Heart right ventricle (tissue), 16 donors: ENCODE measurements at regions not wholly inside any gene's neighbourhood (a gene's known extent, or its start where the extent isn't known, plus 50 kb on each side); places are given as distances from the start of the nearest gene placed in this dataset.

Source experiments
- ATAC-seq, 8 donors: fragments of 200-7000 bp; cut with Tn5 transposase; one replicate each; pipeline ENCODE4 v1.9.1; 2020; ENCODE audit warnings: mild to moderate bottlenecking in 8 of 8, moderate library complexity in 8 of 8, moderate number of reproducible peaks in 1 of 8
- DNase-seq, 2 donors: peaks; one replicate each; pipeline ENCODE4 v3.0.0-alpha.2; 2020
- H3K27ac ChIP-seq, 10 donors: fragments of 200-600 bp; sonication (generic) in 2 of 10; one replicate each; pipeline versions ENCODE4 v1.5.0 to v1.8.0; 2020 to 2022; ENCODE audit warnings: mild to moderate bottlenecking in 3 of 10
- H3K27me3 ChIP-seq, 7 donors: fragments of 200-600 bp; one replicate each; pipeline ENCODE4 v1.8.0; 2021 to 2022; ENCODE audit warnings: mild to moderate bottlenecking in 2 of 7
- H3K36me3 ChIP-seq, 9 donors: fragments of 200-600 bp; sonication (generic) in 1 of 9; one replicate each; pipeline versions ENCODE4 v1.5.0 to v1.8.0; 2020 to 2022; ENCODE audit warnings: mild to moderate bottlenecking in 2 of 9
- H3K4me1 ChIP-seq, 9 donors: fragments of 200-600 bp; sonication (generic) in 1 of 9; one replicate each; pipeline versions ENCODE4 v1.5.0 to v1.8.0; 2020 to 2022; ENCODE audit warnings: mild to moderate bottlenecking in 4 of 9
- H3K4me3 ChIP-seq, 10 donors: fragments of 200-600 bp; sonication (generic) in 2 of 10; one replicate each; pipeline versions ENCODE4 v1.5.0 to v1.8.0; 2020 to 2022; ENCODE audit warnings: mild to moderate bottlenecking in 7 of 10, moderate library complexity in 2 of 10
- H3K9me3 ChIP-seq, 11 donors: fragments of 200-600 bp in 10 of 11; sonication (generic) in 2 of 11; one replicate each; pipeline versions ENCODE4 v1.5.0 to v1.8.0; 2013 to 2022; ENCODE audit warnings: mild to moderate bottlenecking in 2 of 11, control low read depth in 1 of 11, moderate library complexity in 1 of 11
- CTCF ChIP-seq, 9 donors: fragments of 200-600 bp; sonication (generic) in 2 of 9; IDR thresholded peaks; one replicate each; pipeline versions ENCODE4 v1.5.0 to v1.8.0; 2021 to 2022; ENCODE audit warnings: antibody characterized with exemption in 9 of 9, mild to moderate bottlenecking in 5 of 9, moderate library complexity in 1 of 9
- WGBS, 2 donors: extraction: QIAGEN DNeasy Blood & Tissue Kit; methylation state at CpG; one replicate each; pipeline ENCODE4 v1.1.7; 2013; ENCODE audit warnings: inconsistent platforms in 1 of 2; 5-methylcytosine and 5-hydroxymethylcytosine counted together
- intact Hi-C, 10 donors: fragments of 100-400 bp; cut with DNase I; formaldehyde crosslinking; loops; one replicate each; pipeline versions ENCODE4 v1.11.1 to v1.14.2; 2022
- donor health status: Arrhythmogenic right ventricular cardiomyopathy.
- donor health status: ischemic (EF 13 %, LVEDD 7.1; RV severe dilation, severe dysfunction).
- donor health status: healthy with polysubstance abuse.
- donor health status: DM: no; HTN: yes; CAD: no.
- donor health status: DM: no; HTN: no; CAD: no.
- donor health status: ischemic (EF 25% LVEDD 6.9; RV normal size, moderate dysfunction).
- donor health status: ischemic (EF 25% LVEDD 5.7; RV mildly dilated, moderate dysfunction).
- donor health status: healthy.
- donor health status: DM: yes; HTN: yes; CAD: no.
- donor health status: Ischemic cardiomyopathy.
- donor health status: ischemic (EF 35%, LVEDD 5.7; RV mildly dilated, moderate dysfunction).
- donor health status: nonischemic (EF 11% LVEDD 7.7; RV severe dilation, severe dysfunction).
- donor health status: DM: yes; HTN: yes; CAD: no.
- donor health status: PGD.
- donor health status: ischemic (EF 29% LVEDD 5.4; RV normal size, mild dysfunction).
- donor health status: nonischemic (EF 23%, LVEDD 6.1; RV moderate dilation, normal function).

DNA sequence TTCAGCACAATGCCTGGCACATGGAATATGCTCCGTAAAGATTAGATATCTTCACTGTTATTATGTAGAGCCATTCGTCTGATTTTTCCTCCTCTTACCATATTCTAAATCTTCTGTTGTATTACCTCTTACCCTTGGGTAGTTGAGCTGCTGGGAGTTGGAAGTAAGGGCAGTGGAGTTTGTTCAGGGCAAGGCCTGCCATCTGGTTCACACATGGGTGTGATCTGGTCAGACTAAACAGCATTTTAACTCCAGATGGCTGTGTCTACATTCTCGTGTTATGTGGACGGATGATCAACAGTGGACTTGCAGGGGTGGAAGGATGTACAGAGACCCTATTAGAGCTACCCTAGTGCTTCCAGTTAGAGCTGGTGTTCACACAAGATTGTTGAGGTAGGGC, 164.9 kb downstream of the ZIC5 start:
- no peak for DNase-seq
- H3K4me3 ChIP-seq = no peak overlapping the region
- 78 to 83% methylated on average over 4 of the region's 4 CpGs for WGBS, 2 donors
- ATAC-seq = no peak
- H3K36me3 ChIP-seq = no peaks in the 10 kb centered on the region
- intact Hi-C loops = no loop called here
- H3K27ac ChIP-seq = no peak overlapping the region
- no peaks in the 10 kb centered on the region for H3K27me3 ChIP-seq
- TF ChIP-seq CTCF (IDR thresholded peaks at IDR 0.05) = no peak
- H3K4me1 ChIP-seq = no peaks in the 10 kb centered on the region
- no peaks in the 10 kb centered on the region for H3K9me3 ChIP-seq

DNA sequence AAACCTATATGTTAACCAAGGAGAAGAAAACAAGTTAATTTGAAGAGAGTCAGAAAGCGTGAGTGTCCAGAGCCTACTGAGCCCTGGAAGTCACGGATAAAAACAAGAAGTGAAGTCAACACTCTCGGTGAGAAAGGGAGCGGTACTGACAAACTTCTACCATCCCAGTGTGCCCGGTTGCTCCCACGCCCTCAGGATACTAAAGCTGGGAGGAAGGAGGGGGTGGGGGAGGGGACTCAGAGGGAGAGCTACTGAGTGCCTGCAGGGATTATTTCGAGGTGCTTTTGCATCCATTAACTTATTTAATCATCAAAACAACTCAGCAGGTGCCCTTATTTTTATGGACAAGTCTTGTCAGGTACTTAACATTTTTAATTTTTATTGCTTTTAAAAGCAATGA, 166.2 kb downstream of the ZIC5 start:
- Histone ChIP-seq H3K4me3 (no peak overlapping the region), H3K27ac (no peak overlapping the region), H3K36me3 (no peaks in the 10 kb centered on the region), H3K27me3 (no peaks in the 10 kb centered on the region), H3K9me3 (no peaks in the 10 kb centered on the region), H3K4me1 (no peaks in the 10 kb centered on the region)
- TF ChIP-seq CTCF (IDR thresholded peaks at IDR 0.05) = no peak
- ATAC-seq (no peak), DNase-seq (no peak)
- intact Hi-C loops = no loop called here
- WGBS, 2 donors = 45 to 47% methylated on average over 7 of the region's 7 CpGs

- Histone ChIP-seq H3K36me3 (no peaks in the 10 kb centered on the region), H3K9me3 (no peaks in the 10 kb centered on the region), H3K27ac (no peak overlapping the region), H3K4me1 (no peaks in the 10 kb centered on the region), H3K4me3 (no peak overlapping the region), H3K27me3 (no peaks in the 10 kb centered on the region)
- intact Hi-C loops = no loop called here
- no peak for TF ChIP-seq CTCF (IDR thresholded peaks at IDR 0.05)
- ATAC-seq = no peak
- WGBS, 2 donors = 92% methylated on average over 3 of the region's 3 CpGs
- no peak for DNase-seq
Measured at GRCh38 chr13:99803141-99803540, 168.4 kb downstream of the ZIC5 start.

GRCh38 chr13:99802416-99802815, 169.2 kb downstream of the ZIC5 start:
- Histone ChIP-seq H3K4me1 (no peaks in the 10 kb centered on the region), H3K9me3 (no peaks in the 10 kb centered on the region), H3K36me3 (no peaks in the 10 kb centered on the region), H3K4me3 (no peak overlapping the region), H3K27me3 (no peaks in the 10 kb centered on the region), H3K27ac (no peak overlapping the region)
- DNase-seq (no peak), ATAC-seq (no peak)
- no peak for TF ChIP-seq CTCF (IDR thresholded peaks at IDR 0.05)
- intact Hi-C loops = no loop called here

DNA sequence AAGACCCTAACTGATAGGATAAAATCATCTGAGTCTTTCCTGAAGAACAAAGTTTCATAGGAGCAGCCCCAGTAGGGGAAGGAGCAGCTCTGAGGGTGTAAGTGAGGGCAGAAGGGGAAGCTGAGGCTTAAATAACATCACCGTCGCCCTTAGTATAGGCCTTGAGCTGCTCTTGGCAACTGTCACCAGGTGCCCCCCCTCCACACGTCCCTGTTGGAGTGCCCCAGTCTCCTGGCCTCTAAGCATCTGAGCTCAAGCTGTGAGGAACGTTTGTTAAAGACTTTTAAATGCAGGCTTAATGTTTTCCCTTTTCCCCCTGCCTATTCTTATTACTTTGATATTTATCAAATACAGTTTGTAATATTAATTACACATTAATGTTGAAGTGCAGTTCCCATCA, 170.6 kb downstream of the ZIC5 start:
- DNase-seq = no peak
- no peak overlapping the region for H3K27ac ChIP-seq
- no peak overlapping the region for H3K4me3 ChIP-seq
- no peaks in the 10 kb centered on the region for H3K27me3 ChIP-seq
- 34 to 35% methylated on average over 4 of the region's 4 CpGs for WGBS, 2 donors
- intact Hi-C loops = no loop called here
- no peak for TF ChIP-seq CTCF (IDR thresholded peaks at IDR 0.05)
- no peak for ATAC-seq
- no peaks in the 10 kb centered on the region for H3K4me1 ChIP-seq
- H3K9me3 ChIP-seq = no peaks in the 10 kb centered on the region
- H3K36me3 ChIP-seq = no peaks in the 10 kb centered on the region
